ENCODE measurements at regions not wholly inside any gene's neighbourhood (a gene's known extent, or its start where the extent isn't known, plus 50 kb on each side); places are given as distances from the start of the nearest gene placed in this dataset.

DNA sequence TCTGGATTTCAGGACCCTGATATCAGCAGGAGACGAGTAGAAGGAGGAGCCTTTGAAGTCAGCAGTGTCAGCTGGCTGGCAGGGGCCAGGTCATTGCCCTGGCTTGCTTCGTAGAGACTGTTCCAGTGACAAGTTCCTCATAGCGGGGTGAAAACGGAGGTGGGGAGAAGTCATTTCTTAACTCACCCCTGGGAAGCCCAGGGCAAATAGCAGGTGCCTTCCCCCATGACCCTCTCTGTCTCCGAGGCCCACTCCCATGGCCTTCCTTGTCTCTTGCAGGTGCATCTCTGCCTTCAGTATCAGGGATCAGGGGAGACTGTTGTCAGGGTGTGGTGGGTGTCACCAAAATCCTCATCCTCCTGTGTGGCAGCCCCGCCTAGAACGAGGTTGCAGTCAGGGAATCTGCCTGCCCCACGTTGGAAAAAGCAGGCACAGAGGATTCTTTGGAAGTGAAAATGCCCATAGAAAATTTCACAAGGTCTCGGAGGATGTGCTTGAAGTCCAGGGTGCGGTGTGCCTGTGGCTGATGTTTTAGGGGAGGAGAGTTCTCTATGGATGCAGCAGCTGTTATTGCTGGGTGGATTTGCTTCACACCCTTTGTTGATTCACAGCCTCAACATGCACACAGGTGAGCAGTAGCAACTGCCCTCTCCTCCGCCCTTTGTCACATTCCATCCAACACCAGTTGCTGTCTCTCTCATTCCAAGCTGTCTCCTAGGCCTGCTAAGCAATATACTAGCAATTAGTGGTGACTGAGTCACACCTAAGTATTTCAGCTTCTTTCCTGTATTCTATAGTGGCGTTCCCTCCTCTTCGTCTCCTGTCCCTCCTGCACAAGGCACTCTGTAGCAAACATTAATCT is 142.6 kb upstream of the FHL2 start:
- Mint-ChIP-seq H3K27ac (ENCODE audit: low read depth, unreplicated experiment) (no peak overlapping the region), H3K4me3 (ENCODE audit: unreplicated experiment) (no peak overlapping the region), H3K9me3 (ENCODE audit: unreplicated experiment) (no peaks in the 10 kb centered on the region), H3K36me3 (ENCODE audit: insufficient read depth, unreplicated experiment) (no peaks in the 10 kb centered on the region), H3K27me3 (ENCODE audit: insufficient read depth, unreplicated experiment) (peaks cover 50% of the 10 kb centered on the region), H3K4me1 (ENCODE audit: insufficient read depth, unreplicated experiment) (peaks cover 5% of the 10 kb centered on the region)
- POLR2A ChIA-PET: no interaction called here
- TF ChIP-seq, protein P1, sequence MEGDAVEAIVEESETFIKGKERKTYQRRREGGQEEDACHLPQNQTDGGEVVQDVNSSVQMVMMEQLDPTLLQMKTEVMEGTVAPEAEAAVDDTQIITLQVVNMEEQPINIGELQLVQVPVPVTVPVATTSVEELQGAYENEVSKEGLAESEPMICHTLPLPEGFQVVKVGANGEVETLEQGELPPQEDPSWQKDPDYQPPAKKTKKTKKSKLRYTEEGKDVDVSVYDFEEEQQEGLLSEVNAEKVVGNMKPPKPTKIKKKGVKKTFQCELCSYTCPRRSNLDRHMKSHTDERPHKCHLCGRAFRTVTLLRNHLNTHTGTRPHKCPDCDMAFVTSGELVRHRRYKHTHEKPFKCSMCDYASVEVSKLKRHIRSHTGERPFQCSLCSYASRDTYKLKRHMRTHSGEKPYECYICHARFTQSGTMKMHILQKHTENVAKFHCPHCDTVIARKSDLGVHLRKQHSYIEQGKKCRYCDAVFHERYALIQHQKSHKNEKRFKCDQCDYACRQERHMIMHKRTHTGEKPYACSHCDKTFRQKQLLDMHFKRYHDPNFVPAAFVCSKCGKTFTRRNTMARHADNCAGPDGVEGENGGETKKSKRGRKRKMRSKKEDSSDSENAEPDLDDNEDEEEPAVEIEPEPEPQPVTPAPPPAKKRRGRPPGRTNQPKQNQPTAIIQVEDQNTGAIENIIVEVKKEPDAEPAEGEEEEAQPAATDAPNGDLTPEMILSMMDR (IDR thresholded peaks at IDR 0.05; ENCODE audit: unreplicated experiment): no peak
- BruUV-seq (replicated peaks): no TSS peak
- no peak for DNase-seq (ENCODE audit: unreplicated experiment)
- intact Hi-C loops (cut with micrococcal nuclease): no loop called here
- CTCF ChIA-PET: interaction anchor here (0.6 to 0.7 kb wide), 2 partner anchors 213 to 1990 kb away, joined by 3 read pairs; no protein-coding TSS in a partner anchor

DNA sequence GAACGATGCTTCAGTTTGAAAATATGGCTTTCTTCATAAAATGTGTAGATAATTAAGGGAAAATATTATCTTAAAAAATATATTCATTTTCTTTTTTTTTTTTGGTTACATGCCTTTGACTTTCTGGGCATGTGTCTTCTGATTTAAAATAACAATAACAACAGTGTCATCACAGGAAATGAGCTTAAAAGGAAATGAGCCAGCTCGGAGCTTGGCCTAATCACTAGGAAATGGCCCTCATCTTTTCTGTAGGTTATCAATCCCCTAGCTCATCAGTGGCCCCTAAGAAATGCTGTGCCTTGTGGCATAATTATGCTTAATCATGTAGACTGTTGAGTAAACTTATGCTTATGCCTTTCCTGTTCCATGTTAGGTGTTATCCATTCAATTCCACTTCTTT is 141.8 kb upstream of the FHL2 start:
- H3K4me3 Mint-ChIP-seq (ENCODE audit: unreplicated experiment): no peak overlapping the region
- peaks cover 50% of the 10 kb centered on the region for H3K27me3 Mint-ChIP-seq (ENCODE audit: insufficient read depth, unreplicated experiment)
- H3K4me1 Mint-ChIP-seq (ENCODE audit: insufficient read depth, unreplicated experiment): peaks cover 5% of the 10 kb centered on the region
- no peak for DNase-seq (ENCODE audit: unreplicated experiment)
- no peaks in the 10 kb centered on the region for H3K9me3 Mint-ChIP-seq (ENCODE audit: unreplicated experiment)
- TF ChIP-seq, protein P1 (IDR thresholded peaks at IDR 0.05; ENCODE audit: unreplicated experiment): no peak
- intact Hi-C loops (cut with micrococcal nuclease): no loop called here
- no TSS peak for BruUV-seq (replicated peaks)
- ChIA-PET POLR2A (no interaction called here), CTCF (interaction anchor here (0.7 kb wide), 1 partner anchor 212 kb away, joined by 3 read pairs; no protein-coding TSS in a partner anchor)
- H3K36me3 Mint-ChIP-seq (ENCODE audit: insufficient read depth, unreplicated experiment): no peaks in the 10 kb centered on the region
- no peak overlapping the region for H3K27ac Mint-ChIP-seq (ENCODE audit: low read depth, unreplicated experiment)

DNA sequence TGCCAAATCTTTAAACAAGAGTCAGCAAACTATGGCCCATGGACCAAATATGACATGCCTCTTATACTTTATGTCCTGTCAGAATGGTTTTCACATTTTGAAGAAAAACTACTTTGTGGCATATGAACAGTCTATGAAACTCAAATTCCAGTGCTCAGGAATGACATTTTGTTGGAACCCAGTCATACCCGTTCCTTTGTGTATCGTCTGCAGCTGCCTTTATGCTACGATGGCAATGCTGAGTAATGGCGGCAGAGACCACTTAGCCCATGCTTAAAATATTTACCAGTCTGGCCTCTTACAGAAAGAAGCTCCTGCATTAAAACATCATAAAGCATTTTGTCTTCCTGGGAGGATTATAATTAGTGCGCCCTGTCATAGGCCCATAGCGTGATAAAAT is 140.5 kb upstream of the FHL2 start:
- peaks cover 5% of the 10 kb centered on the region for H3K4me1 Mint-ChIP-seq (ENCODE audit: insufficient read depth, unreplicated experiment)
- CTCF ChIA-PET: interaction anchor here (0.7 to 1.2 kb wide), 6 partner anchors 10 to 194 kb away, joined by 3 to 4 read pairs (median 3); no protein-coding TSS in a partner anchor

DNA sequence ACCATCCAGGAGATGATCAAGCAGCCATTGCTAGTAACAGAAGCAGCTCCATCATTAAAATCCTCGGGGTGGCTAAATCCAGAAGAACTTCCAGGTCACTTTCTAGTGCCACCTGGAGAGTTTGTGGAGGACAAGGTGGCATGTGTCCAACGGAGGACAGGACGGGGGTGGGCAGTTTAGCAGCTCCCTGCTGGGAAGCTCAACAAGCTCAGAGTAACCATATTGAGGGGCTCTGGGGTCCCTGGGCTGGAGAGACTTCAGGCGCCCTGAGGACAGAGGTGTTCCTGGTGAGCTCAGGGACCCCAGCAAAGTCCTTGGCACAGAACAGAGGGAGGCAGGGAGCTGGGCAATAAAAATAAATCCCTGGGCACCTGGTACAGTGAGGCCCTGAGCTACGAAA is 140.0 kb upstream of the FHL2 start:
- Mint-ChIP-seq H3K4me3 (ENCODE audit: unreplicated experiment) (no peak overlapping the region), H3K4me1 (ENCODE audit: insufficient read depth, unreplicated experiment) (peaks cover 5% of the 10 kb centered on the region), H3K9me3 (ENCODE audit: unreplicated experiment) (no peaks in the 10 kb centered on the region), H3K27ac (ENCODE audit: low read depth, unreplicated experiment) (no peak overlapping the region), H3K36me3 (ENCODE audit: insufficient read depth, unreplicated experiment) (no peaks in the 10 kb centered on the region), H3K27me3 (ENCODE audit: insufficient read depth, unreplicated experiment) (peaks cover 46% of the 10 kb centered on the region)
- no peak for DNase-seq (ENCODE audit: unreplicated experiment)
- ChIA-PET CTCF (interaction anchor here (0.6 to 1.2 kb wide), 8 partner anchors 11 to 555 kb away, joined by 3 to 4 read pairs (median 3); no protein-coding TSS in a partner anchor), POLR2A (interaction anchor here (0.7 to 0.8 kb wide), 2 partner anchors 13 to 136 kb away, joined by 3 read pairs; no protein-coding TSS in a partner anchor)
- no TSS peak for BruUV-seq (replicated peaks)
- intact Hi-C loops (cut with micrococcal nuclease): no loop called here
- TF ChIP-seq, protein P1 (IDR thresholded peaks at IDR 0.05; ENCODE audit: unreplicated experiment): no peak

More for the DNA sequence above, 140.5 kb upstream of the FHL2 start:
- POLR2A ChIA-PET: interaction anchor here (0.6 to 0.7 kb wide), 2 partner anchors 136 to 190 kb away, joined by 3 read pairs; no protein-coding TSS in a partner anchor
- intact Hi-C loops (cut with micrococcal nuclease): no loop called here
- no peaks in the 10 kb centered on the region for H3K36me3 Mint-ChIP-seq (ENCODE audit: insufficient read depth, unreplicated experiment)
- H3K9me3 Mint-ChIP-seq (ENCODE audit: unreplicated experiment): no peaks in the 10 kb centered on the region
- DNase-seq (ENCODE audit: unreplicated experiment): no peak
- peaks cover 50% of the 10 kb centered on the region for H3K27me3 Mint-ChIP-seq (ENCODE audit: insufficient read depth, unreplicated experiment)
- H3K4me3 Mint-ChIP-seq (ENCODE audit: unreplicated experiment): no peak overlapping the region
- TF ChIP-seq, protein P1 (IDR thresholded peaks at IDR 0.05; ENCODE audit: unreplicated experiment): no peak
- BruUV-seq (replicated peaks): no TSS peak
- no peak overlapping the region for H3K27ac Mint-ChIP-seq (ENCODE audit: low read depth, unreplicated experiment)
